ENCODE measurements at regions not wholly inside any gene's neighbourhood (a gene's known extent, or its start where the extent isn't known, plus 50 kb on each side); places are given as distances from the start of the nearest gene placed in this dataset.

DNA sequence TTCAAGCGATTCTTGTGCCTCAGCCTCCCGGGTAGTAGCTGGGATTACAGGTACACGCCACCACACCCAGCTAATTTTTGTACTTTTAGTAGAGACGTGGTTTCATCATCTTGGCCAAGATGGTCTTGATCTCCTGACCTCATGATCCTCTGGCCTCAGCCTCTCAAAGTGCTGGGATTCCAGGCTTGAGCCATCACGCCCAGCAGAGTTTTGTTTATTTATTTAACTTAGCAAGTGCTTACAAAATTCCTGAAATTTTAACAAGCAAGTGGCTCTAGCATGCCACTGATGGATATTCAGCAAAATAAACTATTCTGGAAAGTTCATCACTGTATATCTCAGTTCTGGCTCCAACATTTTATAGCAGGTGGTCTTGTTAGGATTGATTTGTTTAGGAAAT, 585.9 kb downstream of the OTOL1 start (continued):
- TF ChIP-seq, protein P1, sequence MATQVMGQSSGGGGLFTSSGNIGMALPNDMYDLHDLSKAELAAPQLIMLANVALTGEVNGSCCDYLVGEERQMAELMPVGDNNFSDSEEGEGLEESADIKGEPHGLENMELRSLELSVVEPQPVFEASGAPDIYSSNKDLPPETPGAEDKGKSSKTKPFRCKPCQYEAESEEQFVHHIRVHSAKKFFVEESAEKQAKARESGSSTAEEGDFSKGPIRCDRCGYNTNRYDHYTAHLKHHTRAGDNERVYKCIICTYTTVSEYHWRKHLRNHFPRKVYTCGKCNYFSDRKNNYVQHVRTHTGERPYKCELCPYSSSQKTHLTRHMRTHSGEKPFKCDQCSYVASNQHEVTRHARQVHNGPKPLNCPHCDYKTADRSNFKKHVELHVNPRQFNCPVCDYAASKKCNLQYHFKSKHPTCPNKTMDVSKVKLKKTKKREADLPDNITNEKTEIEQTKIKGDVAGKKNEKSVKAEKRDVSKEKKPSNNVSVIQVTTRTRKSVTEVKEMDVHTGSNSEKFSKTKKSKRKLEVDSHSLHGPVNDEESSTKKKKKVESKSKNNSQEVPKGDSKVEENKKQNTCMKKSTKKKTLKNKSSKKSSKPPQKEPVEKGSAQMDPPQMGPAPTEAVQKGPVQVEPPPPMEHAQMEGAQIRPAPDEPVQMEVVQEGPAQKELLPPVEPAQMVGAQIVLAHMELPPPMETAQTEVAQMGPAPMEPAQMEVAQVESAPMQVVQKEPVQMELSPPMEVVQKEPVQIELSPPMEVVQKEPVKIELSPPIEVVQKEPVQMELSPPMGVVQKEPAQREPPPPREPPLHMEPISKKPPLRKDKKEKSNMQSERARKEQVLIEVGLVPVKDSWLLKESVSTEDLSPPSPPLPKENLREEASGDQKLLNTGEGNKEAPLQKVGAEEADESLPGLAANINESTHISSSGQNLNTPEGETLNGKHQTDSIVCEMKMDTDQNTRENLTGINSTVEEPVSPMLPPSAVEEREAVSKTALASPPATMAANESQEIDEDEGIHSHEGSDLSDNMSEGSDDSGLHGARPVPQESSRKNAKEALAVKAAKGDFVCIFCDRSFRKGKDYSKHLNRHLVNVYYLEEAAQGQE (IDR thresholded peaks at IDR 0.05; ENCODE audit: low read depth): no peak
- TF ChIP-seq SIN3A (IDR thresholded peaks at IDR 0.05; ENCODE audit: low read depth) (no peak), EGR1 (IDR thresholded peaks at IDR 0.05; ENCODE audit: low read depth) (no peak)

DNA sequence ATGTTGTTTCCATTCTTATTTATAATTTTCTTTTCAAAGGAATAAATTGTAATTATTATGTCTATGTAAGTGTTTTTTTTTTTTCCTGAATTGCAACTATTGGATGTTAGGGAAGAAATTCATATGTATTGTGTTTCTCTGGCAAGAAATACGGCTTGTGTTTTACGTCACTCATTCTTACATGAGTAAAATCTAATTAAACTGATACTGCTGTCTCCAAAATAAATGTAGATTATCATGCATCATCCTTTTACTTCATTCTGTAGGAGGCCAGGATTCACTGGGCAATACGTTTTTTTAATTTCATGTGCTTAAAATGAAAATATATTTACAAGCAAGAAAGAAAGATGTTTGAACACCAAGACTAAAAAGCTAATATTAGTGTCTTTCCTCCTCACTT, 590.8 kb downstream of the OTOL1 start:
- H3K9me3 ChIP-seq (ENCODE audit: control insufficient read depth in 1 of 2, insufficient read depth in 1 of 2, low read depth in 1 of 2, low read length in 2 of 2): no peaks in the 10 kb centered on the region
- RAD21 ChIA-PET (ENCODE audit: low non-redundant PET in 1 of 2, low total read pairs in 2 of 2, uncharacterized antibody in 2 of 2, unreplicated experiment in 2 of 2): no interaction called here
- CTCF ChIA-PET: no interaction called here
- DNase-seq (ENCODE audit: low read depth, low spot score) (no peak), ATAC-seq (no peak)
- no peak for TF ChIP-seq EZH2phosphoT487 (IDR thresholded peaks at IDR 0.05; ENCODE audit: borderline replicate concordance)
- TF ChIP-seq, protein P2, sequence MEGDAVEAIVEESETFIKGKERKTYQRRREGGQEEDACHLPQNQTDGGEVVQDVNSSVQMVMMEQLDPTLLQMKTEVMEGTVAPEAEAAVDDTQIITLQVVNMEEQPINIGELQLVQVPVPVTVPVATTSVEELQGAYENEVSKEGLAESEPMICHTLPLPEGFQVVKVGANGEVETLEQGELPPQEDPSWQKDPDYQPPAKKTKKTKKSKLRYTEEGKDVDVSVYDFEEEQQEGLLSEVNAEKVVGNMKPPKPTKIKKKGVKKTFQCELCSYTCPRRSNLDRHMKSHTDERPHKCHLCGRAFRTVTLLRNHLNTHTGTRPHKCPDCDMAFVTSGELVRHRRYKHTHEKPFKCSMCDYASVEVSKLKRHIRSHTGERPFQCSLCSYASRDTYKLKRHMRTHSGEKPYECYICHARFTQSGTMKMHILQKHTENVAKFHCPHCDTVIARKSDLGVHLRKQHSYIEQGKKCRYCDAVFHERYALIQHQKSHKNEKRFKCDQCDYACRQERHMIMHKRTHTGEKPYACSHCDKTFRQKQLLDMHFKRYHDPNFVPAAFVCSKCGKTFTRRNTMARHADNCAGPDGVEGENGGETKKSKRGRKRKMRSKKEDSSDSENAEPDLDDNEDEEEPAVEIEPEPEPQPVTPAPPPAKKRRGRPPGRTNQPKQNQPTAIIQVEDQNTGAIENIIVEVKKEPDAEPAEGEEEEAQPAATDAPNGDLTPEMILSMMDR (IDR thresholded peaks at IDR 0.05 in 2 of 3, conservative IDR thresholded peaks at IDR 0.05 in 1 of 3; ENCODE audit: borderline replicate concordance in 1 of 3, insufficient read depth in 1 of 3, low read depth in 2 of 3, low read length in 2 of 3): no peak
- TF ChIP-seq, protein P3, sequence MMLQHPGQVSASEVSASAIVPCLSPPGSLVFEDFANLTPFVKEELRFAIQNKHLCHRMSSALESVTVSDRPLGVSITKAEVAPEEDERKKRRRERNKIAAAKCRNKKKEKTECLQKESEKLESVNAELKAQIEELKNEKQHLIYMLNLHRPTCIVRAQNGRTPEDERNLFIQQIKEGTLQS (IDR thresholded peaks at IDR 0.05): no peak
- no peaks in the 10 kb centered on the region for H3K4me1 ChIP-seq (ENCODE audit: control insufficient read depth in 1 of 2, insufficient read depth in 2 of 2, low read length in 2 of 2)
- no TSS peak for BruUV-seq (replicated peaks)
- no peaks in the 10 kb centered on the region for H3K79me2 ChIP-seq (ENCODE audit: insufficient read depth, low read length)
- no peak overlapping the region for H3K27ac ChIP-seq (ENCODE audit: low read depth, low read length)
- no peaks in the 10 kb centered on the region for H4K20me1 ChIP-seq (ENCODE audit: insufficient read depth)
- H2AFZ ChIP-seq (ENCODE audit: low read depth, low read length, poor library complexity, severe bottlenecking): no peak overlapping the region
- H3K4me2 ChIP-seq (ENCODE audit: low read length): no peak overlapping the region
- no peaks in the 10 kb centered on the region for H3K36me3 ChIP-seq (ENCODE audit: control insufficient read depth in 1 of 2, insufficient read depth in 2 of 2, low read length in 2 of 2)
- POLR2A ChIA-PET: no interaction called here
- no peak overlapping the region for H3K4me3 ChIP-seq (replicated peaks in 1 of 2; ENCODE audit: low read depth in 1 of 2, low read length in 2 of 2)
- intact Hi-C loops (cut with micrococcal nuclease): no loop called here
- H3K27me3 ChIP-seq (ENCODE audit: insufficient read depth, low read length): no peaks in the 10 kb centered on the region
- H3K9ac ChIP-seq (ENCODE audit: low read length): no peak overlapping the region
- H3K9me2 ChIP-seq (ENCODE audit: insufficient read depth): no peaks in the 10 kb centered on the region

All from HCT116 (cell line).